Hepatocyte (in vitro differentiated cells): ENCODE measurements at regions not wholly inside any gene's neighbourhood (a gene's known extent, or its start where the extent isn't known, plus 50 kb on each side); places are given as distances from the start of the nearest gene placed in this dataset.

Source experiments
- DNase-seq: peaks from one replicate; pipeline ENCODE4 v3.0.0-alpha.2; 2016; ENCODE audit warnings: low spot score
- H2AFZ ChIP-seq: fragments of 200-600 bp; sonication (generic); 2 replicates; pipeline ENCODE4 v1.6.0; 2016; ENCODE audit warnings: antibody characterized with exemption, mild to moderate bottlenecking
- H3K27ac ChIP-seq: fragments of 200-600 bp; sonication (generic); 2 replicates; pipeline ENCODE4 v1.5.1; 2016; ENCODE audit warnings: mild to moderate bottlenecking
- H3K27me3 ChIP-seq: fragments of 200-600 bp; sonication (generic); 2 replicates; pipeline ENCODE4 v1.6.1; 2016
- H3K36me3 ChIP-seq: fragments of 200-600 bp; sonication (generic); replicated peaks from 2 replicates; pipeline ENCODE4 v1.5.1; 2016; ENCODE audit warnings: low read depth; ENCODE audit not compliant: insufficient read depth
- H3K4me1 ChIP-seq: fragments of 200-600 bp; sonication (generic); 2 replicates; pipeline ENCODE4 v1.5.1; 2016; ENCODE audit warnings: mild to moderate bottlenecking, moderate library complexity; ENCODE audit not compliant: insufficient read depth
- H3K4me2 ChIP-seq: fragments of 200-600 bp; sonication (generic); 2 replicates; pipeline ENCODE4 v1.6.0; 2016
- H3K4me3 ChIP-seq: fragments of 200-600 bp; sonication (generic); 2 replicates; pipeline ENCODE4 v1.5.1; 2016; ENCODE audit warnings: mild to moderate bottlenecking
- H3K79me2 ChIP-seq: fragments of 200-600 bp; sonication (generic); 2 replicates; pipeline ENCODE4 v1.6.0; 2017; ENCODE audit warnings: mild to moderate bottlenecking
- H3K9me2 ChIP-seq: fragments of 200-600 bp; sonication (generic); replicated peaks from 2 replicates; pipeline ENCODE4 v1.6.0; 2017; ENCODE audit warnings: mild to moderate bottlenecking; ENCODE audit not compliant: insufficient read depth
- H3K9me3 ChIP-seq: fragments of 200-600 bp; sonication (generic); 2 replicates; pipeline ENCODE4 v1.5.1; 2016; ENCODE audit warnings: low read depth, mild to moderate bottlenecking
- H4K20me1 ChIP-seq: fragments of 200-600 bp; sonication (generic); 2 replicates; pipeline ENCODE4 v1.6.0; 2016; ENCODE audit warnings: mild to moderate bottlenecking; ENCODE audit not compliant: insufficient read depth, poor library complexity, severe bottlenecking
- CTCF ChIP-seq: fragments of 200-600 bp; sonication (generic); IDR thresholded peaks from 2 replicates; pipeline ENCODE4 v1.5.1; 2016; ENCODE audit warnings: antibody characterized with exemption, mild to moderate bottlenecking; ENCODE audit not compliant: poor library complexity
- EZH2 ChIP-seq: fragments of 200-600 bp; sonication (generic); IDR thresholded peaks from 2 replicates; pipeline ENCODE4 v1.6.1; 2016; ENCODE audit warnings: antibody characterized with exemption, mild to moderate bottlenecking, borderline replicate concordance
- EZH2phosphoT487 ChIP-seq: fragments of 200-600 bp; sonication (generic); IDR thresholded peaks from one replicate; pipeline ENCODE4 v1.6.1; 2018; ENCODE audit warnings: antibody characterized with exemption, mild to moderate bottlenecking, low read depth, moderate library complexity; ENCODE audit not compliant: unreplicated experiment, severe bottlenecking
- WGBS: methylation state at CpG from one replicate; pipeline ENCODE4 v1.1.6; 2016; ENCODE audit warnings: low lambda C conversion rate; ENCODE audit errors: missing lambda C conversion rate; 5-methylcytosine and 5-hydroxymethylcytosine counted together

- Histone ChIP-seq H2AFZ (no peak overlapping the region), H3K27me3 (no peaks in the 10 kb centered on the region), H4K20me1 (no peaks in the 10 kb centered on the region), H3K9me2 (no peaks in the 10 kb centered on the region), H3K27ac (no peak overlapping the region), H3K4me2 (no peak overlapping the region), H3K9me3 (no peaks in the 10 kb centered on the region), H3K36me3 (no peaks in the 10 kb centered on the region), H3K4me1 (peaks cover 3% of the 10 kb centered on the region), H3K4me3 (no peak overlapping the region), H3K79me2 (no peaks in the 10 kb centered on the region)
- DNase-seq: no peak
- WGBS: 93% methylated on average over 4 of the region's 4 CpGs
- TF ChIP-seq EZH2phosphoT487 (no peak), EZH2 (no peak), CTCF (no peak)
Measured at GRCh38 chr1:186534401-186534800, 73.5 kb upstream of the PDC start.

- no peak overlapping the region for H3K4me3 ChIP-seq
- H3K79me2 ChIP-seq: no peaks in the 10 kb centered on the region
- no peaks in the 10 kb centered on the region for H3K27me3 ChIP-seq
- TF ChIP-seq EZH2 (no peak), CTCF (no peak), EZH2phosphoT487 (no peak)
- H3K4me1 ChIP-seq: peaks cover 3% of the 10 kb centered on the region
- no peaks in the 10 kb centered on the region for H4K20me1 ChIP-seq
- H3K9me2 ChIP-seq: no peaks in the 10 kb centered on the region
- no peak overlapping the region for H3K4me2 ChIP-seq
- no peak overlapping the region for H3K27ac ChIP-seq
- WGBS: 91% methylated on average over 2 of the region's 2 CpGs
- H2AFZ ChIP-seq: no peak overlapping the region
- no peaks in the 10 kb centered on the region for H3K36me3 ChIP-seq
- H3K9me3 ChIP-seq: no peaks in the 10 kb centered on the region
- no peak for DNase-seq
Measured at GRCh38 chr1:186532466-186532865, 71.6 kb upstream of the PDC start.

- no peaks in the 10 kb centered on the region for H3K79me2 ChIP-seq
- H4K20me1 ChIP-seq: no peaks in the 10 kb centered on the region
- H3K27ac ChIP-seq: no peak overlapping the region
- H3K4me2 ChIP-seq: no peak overlapping the region
- WGBS: 100% methylated on average over 1 of the region's 1 CpG
- no peaks in the 10 kb centered on the region for H3K27me3 ChIP-seq
- H3K4me1 ChIP-seq: peaks cover 3% of the 10 kb centered on the region
- H2AFZ ChIP-seq: no peak overlapping the region
- H3K36me3 ChIP-seq: no peaks in the 10 kb centered on the region
- H3K9me3 ChIP-seq: no peaks in the 10 kb centered on the region
- TF ChIP-seq EZH2 (no peak), EZH2phosphoT487 (no peak), CTCF (no peak)
- H3K9me2 ChIP-seq: no peaks in the 10 kb centered on the region
- H3K4me3 ChIP-seq: no peak overlapping the region
- no peak for DNase-seq
Measured at GRCh38 chr1:186531561-186532165, 70.7 kb upstream of the PDC start.

- Histone ChIP-seq H3K4me2 (no peak overlapping the region), H3K9me3 (no peaks in the 10 kb centered on the region), H3K4me1 (no peaks in the 10 kb centered on the region), H3K36me3 (no peaks in the 10 kb centered on the region), H3K27ac (no peak overlapping the region), H3K9me2 (no peaks in the 10 kb centered on the region), H3K27me3 (no peaks in the 10 kb centered on the region), H2AFZ (no peak overlapping the region), H3K79me2 (no peaks in the 10 kb centered on the region), H3K4me3 (no peak overlapping the region), H4K20me1 (no peaks in the 10 kb centered on the region)
- 78% methylated on average over 2 of the region's 2 CpGs for WGBS
- no peak for TF ChIP-seq EZH2
- TF ChIP-seq EZH2phosphoT487: no peak
- TF ChIP-seq CTCF: no peak
- DNase-seq: no peak
Measured at GRCh38 chr1:186530109-186530508, 69.2 kb upstream of the PDC start.
